ENCODE measurements at regions not wholly inside any gene's neighbourhood (a gene's known extent, or its start where the extent isn't known, plus 50 kb on each side); places are given as distances from the start of the nearest gene placed in this dataset.

DNA sequence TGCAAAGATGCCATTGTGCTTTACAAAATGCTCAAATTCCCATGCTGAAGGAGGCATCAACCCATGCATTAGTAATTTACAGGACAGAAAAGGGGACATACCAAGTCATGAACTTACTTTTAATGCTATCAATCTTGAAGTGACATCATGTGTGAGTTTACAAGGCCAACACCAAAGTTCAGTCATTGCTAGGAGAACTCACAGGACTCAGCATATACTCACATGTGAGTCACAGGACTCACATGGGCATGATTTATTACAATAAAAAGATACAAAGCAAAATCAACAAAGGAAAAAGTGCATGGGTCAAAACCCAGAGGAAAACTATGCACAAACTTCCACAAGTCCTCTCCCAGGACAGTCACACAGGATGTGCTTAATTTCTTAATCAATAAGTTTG lies 1656.0 kb downstream of the MRPL39 start:
- Histone ChIP-seq H3K27ac (no peak overlapping the region), H3K27me3 (no peaks in the 10 kb centered on the region), H3K4me3 (no peak overlapping the region), H3K9me3 (no peaks in the 10 kb centered on the region), H3K36me3 (replicated peaks in 1 of 2; ENCODE audit: insufficient read depth in 1 of 2, low read depth in 2 of 2) (no peaks in the 10 kb centered on the region), H3K4me1 (no peaks in the 10 kb centered on the region)
- intact Hi-C loops (cut with DNase I) = no loop called here
- TF ChIP-seq POLR2A (IDR thresholded peaks at IDR 0.05) = no peak
- TF ChIP-seq, protein P1, sequence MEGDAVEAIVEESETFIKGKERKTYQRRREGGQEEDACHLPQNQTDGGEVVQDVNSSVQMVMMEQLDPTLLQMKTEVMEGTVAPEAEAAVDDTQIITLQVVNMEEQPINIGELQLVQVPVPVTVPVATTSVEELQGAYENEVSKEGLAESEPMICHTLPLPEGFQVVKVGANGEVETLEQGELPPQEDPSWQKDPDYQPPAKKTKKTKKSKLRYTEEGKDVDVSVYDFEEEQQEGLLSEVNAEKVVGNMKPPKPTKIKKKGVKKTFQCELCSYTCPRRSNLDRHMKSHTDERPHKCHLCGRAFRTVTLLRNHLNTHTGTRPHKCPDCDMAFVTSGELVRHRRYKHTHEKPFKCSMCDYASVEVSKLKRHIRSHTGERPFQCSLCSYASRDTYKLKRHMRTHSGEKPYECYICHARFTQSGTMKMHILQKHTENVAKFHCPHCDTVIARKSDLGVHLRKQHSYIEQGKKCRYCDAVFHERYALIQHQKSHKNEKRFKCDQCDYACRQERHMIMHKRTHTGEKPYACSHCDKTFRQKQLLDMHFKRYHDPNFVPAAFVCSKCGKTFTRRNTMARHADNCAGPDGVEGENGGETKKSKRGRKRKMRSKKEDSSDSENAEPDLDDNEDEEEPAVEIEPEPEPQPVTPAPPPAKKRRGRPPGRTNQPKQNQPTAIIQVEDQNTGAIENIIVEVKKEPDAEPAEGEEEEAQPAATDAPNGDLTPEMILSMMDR (IDR thresholded peaks at IDR 0.05) = no peak
- no peak for ATAC-seq
- no peak for DNase-seq

DNA sequence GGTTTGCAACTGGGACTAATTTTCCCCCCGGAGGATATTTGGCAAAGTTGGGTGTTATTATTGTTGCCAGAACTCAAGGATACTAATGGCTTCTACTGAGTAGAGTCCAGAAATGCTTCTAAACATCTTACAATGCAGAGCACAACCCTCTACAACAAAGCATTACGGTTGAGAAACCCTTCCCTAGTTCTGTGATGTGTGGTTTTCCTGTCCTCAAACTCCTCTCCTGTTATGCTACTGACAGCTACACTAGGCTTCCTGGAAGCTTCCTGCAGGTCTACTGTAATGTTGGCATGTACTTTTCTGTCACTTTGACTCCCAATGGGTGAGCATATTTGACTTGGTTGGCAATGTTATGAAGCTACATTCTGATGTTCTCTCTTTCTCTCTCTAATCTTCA lies 1656.9 kb downstream of the MRPL39 start:
- DNase-seq (no peak), ATAC-seq (no peak)
- Histone ChIP-seq H3K4me3 (no peak overlapping the region), H3K36me3 (replicated peaks in 1 of 2; ENCODE audit: insufficient read depth in 1 of 2, low read depth in 2 of 2) (no peaks in the 10 kb centered on the region), H3K27ac (no peak overlapping the region), H3K9me3 (no peaks in the 10 kb centered on the region), H3K27me3 (no peaks in the 10 kb centered on the region), H3K4me1 (no peaks in the 10 kb centered on the region)
- TF ChIP-seq, protein P1 (IDR thresholded peaks at IDR 0.05) = no peak
- TF ChIP-seq POLR2A (IDR thresholded peaks at IDR 0.05) = no peak
- 65 to 87% methylated on average over 2 of the region's 2 CpGs for WGBS, 2 donors
- intact Hi-C loops (cut with DNase I) = no loop called here

DNA sequence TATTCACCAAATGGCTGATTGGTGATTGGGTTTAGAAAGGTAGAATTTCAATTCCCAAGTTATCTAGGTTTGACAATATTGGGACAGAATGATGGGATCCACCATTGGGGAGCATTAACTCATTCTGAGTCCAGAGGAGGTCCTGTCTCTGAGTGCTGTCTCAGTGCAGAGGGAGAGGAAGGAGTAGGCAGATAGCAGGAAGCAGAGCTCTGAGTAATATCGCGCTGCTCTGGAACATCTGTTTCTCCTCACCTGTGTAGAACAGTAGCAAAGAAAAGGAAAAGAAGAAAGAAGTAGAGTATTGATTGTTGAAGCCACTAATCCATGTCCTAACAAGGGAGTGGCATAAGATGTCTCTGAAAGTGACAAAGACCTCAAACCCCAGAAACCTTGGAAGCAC lies 1657.8 kb downstream of the MRPL39 start:
- Histone ChIP-seq H3K4me3 (no peak overlapping the region), H3K9me3 (no peaks in the 10 kb centered on the region), H3K36me3 (replicated peaks in 1 of 2; ENCODE audit: insufficient read depth in 1 of 2, low read depth in 2 of 2) (no peaks in the 10 kb centered on the region), H3K27me3 (no peaks in the 10 kb centered on the region), H3K4me1 (no peaks in the 10 kb centered on the region), H3K27ac (no peak overlapping the region)
- intact Hi-C loops (cut with DNase I) = no loop called here
- ATAC-seq (no peak), DNase-seq (no peak)
- TF ChIP-seq POLR2A (IDR thresholded peaks at IDR 0.05) = no peak
- TF ChIP-seq, protein P1 (IDR thresholded peaks at IDR 0.05) = no peak
- WGBS, 2 donors = 85 to 89% methylated on average over 2 of the region's 2 CpGs

DNA sequence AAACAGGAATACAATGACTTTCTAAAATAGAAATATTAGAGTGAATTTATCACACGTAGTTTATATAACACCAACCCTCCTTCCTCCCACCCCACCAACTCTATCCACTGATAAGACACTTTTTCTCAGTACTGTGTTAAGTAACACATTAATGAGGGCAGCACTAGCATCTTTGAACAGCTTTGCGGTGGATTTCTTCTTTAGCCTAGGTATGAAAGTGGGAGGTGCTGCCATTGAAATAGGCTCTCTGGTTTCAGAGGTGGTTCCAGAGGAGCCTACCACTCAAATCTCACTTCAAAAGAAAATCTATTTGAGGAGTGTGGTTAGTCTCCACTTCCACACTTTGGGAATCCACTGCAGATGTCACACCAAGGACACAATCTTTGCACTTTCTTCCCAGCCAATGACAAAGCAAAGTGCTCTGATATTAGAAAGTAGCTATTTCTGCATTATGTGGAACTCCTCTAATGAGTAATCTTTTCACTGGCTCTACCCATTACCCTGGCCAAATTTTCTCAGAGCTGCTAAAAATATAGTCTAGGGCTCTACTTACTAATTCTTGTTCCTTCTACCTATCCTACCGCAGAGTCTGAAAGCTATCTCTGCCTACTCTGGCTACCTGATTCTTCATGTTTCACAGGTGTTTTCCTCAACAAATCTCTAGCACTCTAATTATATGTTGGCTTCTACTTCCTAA lies 1667.8 kb downstream of the MRPL39 start:
- DNase-seq = no peak
- intact Hi-C loops (cut with DNase I) = no loop called here
- no peak overlapping the region for H3K4me3 ChIP-seq
- TF ChIP-seq POLR2A (IDR thresholded peaks at IDR 0.05) = no peak
- TF ChIP-seq, protein P1 (IDR thresholded peaks at IDR 0.05) = no peak
- no peaks in the 10 kb centered on the region for H3K36me3 ChIP-seq (replicated peaks in 1 of 2; ENCODE audit: insufficient read depth in 1 of 2, low read depth in 2 of 2)
- H3K27me3 ChIP-seq = no peaks in the 10 kb centered on the region
- ATAC-seq = no peak
- H3K4me1 ChIP-seq = no peaks in the 10 kb centered on the region
- no peak overlapping the region for H3K27ac ChIP-seq
- 56 to 78% methylated on average over 3 of the region's 3 CpGs for WGBS, 2 donors
- H3K9me3 ChIP-seq = no peaks in the 10 kb centered on the region

DNA sequence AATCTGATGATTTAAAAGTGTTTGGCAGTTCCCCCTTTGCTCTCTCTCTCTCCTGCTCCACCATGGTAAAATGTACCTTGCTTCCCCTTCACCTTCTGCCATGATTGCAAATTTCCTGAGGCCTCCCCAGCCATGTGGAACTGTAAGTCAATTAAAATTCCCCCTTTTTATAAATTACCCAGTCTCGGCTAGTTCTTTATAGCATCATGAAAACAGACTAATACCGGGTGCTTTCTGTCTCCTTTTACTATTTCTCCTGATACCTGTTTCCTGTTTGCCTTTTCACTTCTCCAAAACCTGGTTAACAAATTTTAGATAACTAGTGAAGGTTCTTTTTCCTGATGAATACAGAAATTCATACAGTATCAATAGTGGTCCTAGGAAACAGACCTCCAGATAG lies 1670.3 kb downstream of the MRPL39 start:
- Histone ChIP-seq H3K27ac (no peak overlapping the region), H3K27me3 (no peaks in the 10 kb centered on the region), H3K9me3 (no peaks in the 10 kb centered on the region), H3K4me1 (no peaks in the 10 kb centered on the region), H3K36me3 (replicated peaks in 1 of 2; ENCODE audit: insufficient read depth in 1 of 2, low read depth in 2 of 2) (no peaks in the 10 kb centered on the region), H3K4me3 (no peak overlapping the region)
- no peak for TF ChIP-seq POLR2A (IDR thresholded peaks at IDR 0.05)
- TF ChIP-seq, protein P1 (IDR thresholded peaks at IDR 0.05) = no peak
- WGBS, 2 donors = 50 to 75% methylated on average over 2 of the region's 2 CpGs
- intact Hi-C loops (cut with DNase I) = no loop called here
- no peak for DNase-seq
- ATAC-seq = no peak

Data from body of pancreas (tissue), 4 donors.